ENCODE measurements at regions not wholly inside any gene's neighbourhood (a gene's known extent, or its start where the extent isn't known, plus 50 kb on each side); places are given as distances from the start of the nearest gene placed in this dataset.

- no peak for ATAC-seq
- TF ChIP-seq ESRRG (CRISPR knock-in tag; IDR thresholded peaks at IDR 0.05), result no peak
- no peak for TF ChIP-seq CREB5 (CRISPR knock-in tag; IDR thresholded peaks at IDR 0.05; ENCODE audit: low read depth)
- TF ChIP-seq GLIS3 (CRISPR knock-in tag; IDR thresholded peaks at IDR 0.05), result no peak
- no peak for TF ChIP-seq PPARA (CRISPR knock-in tag; IDR thresholded peaks at IDR 0.05; ENCODE audit: borderline replicate concordance)
- no peak for TF ChIP-seq ARNTL (CRISPR knock-in tag; IDR thresholded peaks at IDR 0.05; ENCODE audit: borderline replicate concordance, low read depth)
- TF ChIP-seq ISL1 (CRISPR knock-in tag; IDR thresholded peaks at IDR 0.05), result no peak
- no peak for TF ChIP-seq ZNF8 (CRISPR knock-in tag; IDR thresholded peaks at IDR 0.05)
- TF ChIP-seq POU6F1 (CRISPR knock-in tag; IDR thresholded peaks at IDR 0.05; ENCODE audit: borderline replicate concordance, low read depth), result no peak
Measured at GRCh38 chr11:95444309-95445241, 213.6 kb upstream of the SESN3 start.

GRCh38 chr11:95443386-95443785 lies 212.4 kb upstream of the SESN3 start:
- no peak for ATAC-seq
- no peak for TF ChIP-seq ZC3H10 (CRISPR knock-in tag; IDR thresholded peaks at IDR 0.05)
- no peak for TF ChIP-seq CSRNP3 (CRISPR knock-in tag; IDR thresholded peaks at IDR 0.05)
- no peak for TF ChIP-seq TSHZ2 (CRISPR knock-in tag; IDR thresholded peaks at IDR 0.05)
- TF ChIP-seq PPARA (CRISPR knock-in tag; IDR thresholded peaks at IDR 0.05; ENCODE audit: borderline replicate concordance), result no peak
- no peak for TF ChIP-seq ZNF70 (CRISPR knock-in tag; IDR thresholded peaks at IDR 0.05)
- TF ChIP-seq ESRRG (CRISPR knock-in tag; IDR thresholded peaks at IDR 0.05), result no peak
- TF ChIP-seq ZNF565 (CRISPR knock-in tag; conservative IDR thresholded peaks at IDR 0.05; ENCODE audit: low read depth), result no peak
- TF ChIP-seq RARB (CRISPR knock-in tag; IDR thresholded peaks at IDR 0.05), result no peak
- TF ChIP-seq TOX (CRISPR knock-in tag; IDR thresholded peaks at IDR 0.05; ENCODE audit: borderline replicate concordance), result no peak
- TF ChIP-seq ZFP3 (CRISPR knock-in tag; IDR thresholded peaks at IDR 0.05), result no peak
- TF ChIP-seq PATZ1 (CRISPR knock-in tag; IDR thresholded peaks at IDR 0.05; ENCODE audit: borderline replicate concordance), result no peak
- TF ChIP-seq CSDC2 (CRISPR knock-in tag; IDR thresholded peaks at IDR 0.05), result no peak
- TF ChIP-seq SNAI2 (CRISPR knock-in tag; IDR thresholded peaks at IDR 0.05), result no peak
- no peak for TF ChIP-seq POU6F1 (CRISPR knock-in tag; IDR thresholded peaks at IDR 0.05; ENCODE audit: borderline replicate concordance, low read depth)
- TF ChIP-seq CREB5 (CRISPR knock-in tag; IDR thresholded peaks at IDR 0.05; ENCODE audit: low read depth), result no peak
- TF ChIP-seq ZFP30 (CRISPR knock-in tag; IDR thresholded peaks at IDR 0.05), result no peak
- TF ChIP-seq GLIS3 (CRISPR knock-in tag; IDR thresholded peaks at IDR 0.05), result no peak
- no peak for TF ChIP-seq BACH2 (CRISPR knock-in tag; IDR thresholded peaks at IDR 0.05; ENCODE audit: borderline replicate concordance)
- TF ChIP-seq ZNF8 (CRISPR knock-in tag; IDR thresholded peaks at IDR 0.05), result no peak

Data from SK-N-SH treated with all-trans-retinoic acid at 6 μM for 48 hours (cell line).